HEK293 (cell line): ENCODE measurements at regions not wholly inside any gene's neighbourhood (a gene's known extent, or its start where the extent isn't known, plus 50 kb on each side); places are given as distances from the start of the nearest gene placed in this dataset.

Source experiments
- REST ChIP-seq: fragments of 450-650 bp; formaldehyde crosslinking; IDR thresholded peaks from 2 replicates; pipeline ENCODE4 v1.5.1; 2016; ENCODE audit warnings: missing biosample characterization, missing genetic modification characterization
- ZNF148 ChIP-seq: fragments of 450-650 bp; formaldehyde crosslinking; IDR thresholded peaks from 2 replicates; pipeline ENCODE4 v1.5.0; 2017; ENCODE audit warnings: missing biosample characterization, missing genetic modification characterization, borderline replicate concordance
- ZNF274 ChIP-seq, 2 experiments: fragments of 200-500 bp in 1 of 2; fragments of 450-650 bp in 1 of 2; sonication (Bioruptor generic) in 1 of 2; formaldehyde crosslinking in 1 of 2; IDR thresholded peaks; 2 replicates each; pipeline versions ENCODE4 v1.5.1 to v1.6.1; 2014 to 2016; ENCODE audit warnings: borderline replicate concordance in 1 of 2, inconsistent platforms in 1 of 2, low read length in 1 of 2, missing biosample characterization in 1 of 2, missing genetic modification characterization in 1 of 2
- ZNF549 ChIP-seq: fragments of 450-650 bp; IDR thresholded peaks from 2 replicates; pipeline ENCODE4 v1.5.1; 2018; ENCODE audit warnings: missing biosample characterization, missing genetic modification characterization, mild to moderate bottlenecking, inconsistent platforms, moderate library complexity
- ZNF704 ChIP-seq: fragments of 450-650 bp; formaldehyde crosslinking; IDR thresholded peaks from 2 replicates; pipeline ENCODE4 v1.5.1; 2016; ENCODE audit warnings: missing biosample characterization, missing genetic modification characterization

GRCh38 chr3:148265841-148266240, 431.9 kb upstream of the AGTR1 start:
- no peak for TF ChIP-seq ZNF148 (tag by site-specific recombination)
- TF ChIP-seq ZNF704 (tag by site-specific recombination), result no peak
- no peak for TF ChIP-seq REST (tag by site-specific recombination)
- no peak for TF ChIP-seq ZNF274 (IDR thresholded peaks at IDR 0.05; ENCODE audit: low read length)
- no peak for TF ChIP-seq ZNF274 (tag by site-specific recombination; IDR thresholded peaks at IDR 0.05; ENCODE audit: borderline replicate concordance)
- no peak for TF ChIP-seq ZNF549 (tag by site-specific recombination)
